H9 (cell line): ENCODE measurements at regions not wholly inside any gene's neighbourhood (a gene's known extent, or its start where the extent isn't known, plus 50 kb on each side); places are given as distances from the start of the nearest gene placed in this dataset.
"Not testable (repeated sequence)": the region's sequence is repeated elsewhere in the genome, so short reads cannot be mapped to it uniquely, and the experiment has no call there.

Experiments used
- DNase-seq: peaks from one replicate; pipeline ENCODE4 v3.0.0-alpha.2; 2017
- H2AFZ ChIP-seq: one replicate; pipeline ENCODE4 v1.6.1; 2013; ENCODE audit warnings: mild to moderate bottlenecking, low read length, control low read depth, moderate library complexity
- H2AK5ac ChIP-seq: 2 replicates; pipeline ENCODE4 v1.6.1; 2013; ENCODE audit warnings: low read length, control low read depth, mixed read lengths; ENCODE audit not compliant: insufficient read length
- H2BK120ac ChIP-seq: one replicate; pipeline ENCODE4 v1.6.1; 2013; ENCODE audit warnings: low read depth, mild to moderate bottlenecking, low read length, control low read depth, inconsistent platforms; ENCODE audit not compliant: poor library complexity, severe bottlenecking
- H2BK12ac ChIP-seq: 2 replicates; pipeline ENCODE4 v1.6.1; 2013; ENCODE audit warnings: low read length, control low read depth, mixed read lengths, low read depth; ENCODE audit not compliant: insufficient read length
- H2BK15ac ChIP-seq: 2 replicates; pipeline ENCODE4 v1.6.1; 2013; ENCODE audit warnings: low read depth, low read length, control low read depth
- H2BK20ac ChIP-seq: one replicate; pipeline ENCODE4 v1.6.1; 2013; ENCODE audit warnings: low read depth, mild to moderate bottlenecking, low read length, control low read depth, inconsistent platforms; ENCODE audit not compliant: poor library complexity, severe bottlenecking
- H2BK5ac ChIP-seq: 2 replicates; pipeline ENCODE4 v1.6.1; 2013; ENCODE audit warnings: low read length, control low read depth, mixed read lengths; ENCODE audit not compliant: insufficient read length
- H3K14ac ChIP-seq: 2 replicates; pipeline ENCODE4 v1.6.1; 2013; ENCODE audit warnings: low read length, control low read depth; ENCODE audit not compliant: insufficient read depth
- H3K18ac ChIP-seq: 2 replicates; pipeline ENCODE4 v1.6.1; 2013; ENCODE audit warnings: low read depth, mild to moderate bottlenecking, mixed read lengths, low read length, control low read depth; ENCODE audit not compliant: insufficient read length
- H3K23ac ChIP-seq: 2 replicates; pipeline ENCODE4 v1.6.1; 2013; ENCODE audit warnings: low read length, control low read depth, mixed read lengths, low read depth; ENCODE audit not compliant: insufficient read length
- H3K23me2 ChIP-seq: 2 replicates; pipeline ENCODE4 v1.6.1; 2013; ENCODE audit warnings: low read depth, mild to moderate bottlenecking, mixed read lengths, low read length, control low read depth; ENCODE audit not compliant: insufficient read length, poor library complexity, severe bottlenecking
- H3K27ac ChIP-seq: 2 replicates; pipeline ENCODE4 v1.5.1; 2013; ENCODE audit warnings: low read length, control low read depth, mixed read lengths, low read depth; ENCODE audit not compliant: insufficient read length
- H3K27me3 ChIP-seq: 2 replicates; pipeline ENCODE4 v1.6.1; 2013; ENCODE audit warnings: low read length, control low read depth, inconsistent platforms; ENCODE audit not compliant: insufficient read depth
- H3K4ac ChIP-seq: 2 replicates; pipeline ENCODE4 v1.6.1; 2013; ENCODE audit warnings: low read depth, mild to moderate bottlenecking, control low read depth, inconsistent platforms, low read length, moderate library complexity
- H3K4me1 ChIP-seq: 2 replicates; pipeline ENCODE4 v1.6.1; 2013; ENCODE audit warnings: low read length, control low read depth, inconsistent platforms; ENCODE audit not compliant: insufficient read depth
- H3K4me2 ChIP-seq: 2 replicates; pipeline ENCODE4 v1.6.1; 2013; ENCODE audit warnings: low read length, control low read depth, mixed read lengths; ENCODE audit not compliant: insufficient read length, insufficient read depth
- H3K56ac ChIP-seq: 2 replicates; pipeline ENCODE4 v1.6.1; 2013; ENCODE audit warnings: low read depth, mild to moderate bottlenecking, mixed read lengths, low read length, control low read depth; ENCODE audit not compliant: insufficient read length
- H3K79me1 ChIP-seq: 2 replicates; pipeline ENCODE4 v1.6.1; 2013; ENCODE audit warnings: low read depth, mild to moderate bottlenecking, moderate library complexity, low read length, control low read depth, inconsistent platforms; ENCODE audit not compliant: insufficient read depth, poor library complexity, severe bottlenecking
- H3K79me2 ChIP-seq: 2 replicates; pipeline ENCODE4 v1.6.1; 2013; ENCODE audit warnings: low read length, control low read depth, inconsistent platforms; ENCODE audit not compliant: insufficient read depth
- H3K9ac ChIP-seq: 2 replicates; pipeline ENCODE4 v1.6.1; 2013; ENCODE audit warnings: low read length, control low read depth, mixed read lengths; ENCODE audit not compliant: insufficient read length; ENCODE audit errors: extremely low read depth
- H3K9me3 ChIP-seq: one replicate; pipeline ENCODE4 v1.6.1; 2013; ENCODE audit warnings: low read depth, low read length, inconsistent platforms; ENCODE audit not compliant: control insufficient read depth
- H3T11ph ChIP-seq: one replicate; pipeline ENCODE4 v1.6.1; 2013; ENCODE audit warnings: mild to moderate bottlenecking, low read length, control low read depth, inconsistent platforms
- H4K20me1 ChIP-seq: one replicate; pipeline ENCODE4 v1.6.1; 2013; ENCODE audit not compliant: control insufficient read depth, insufficient read length, insufficient read depth
- H4K5ac ChIP-seq: 2 replicates; pipeline ENCODE4 v1.6.1; 2013; ENCODE audit warnings: low read depth, mild to moderate bottlenecking, mixed read lengths, low read length, control low read depth; ENCODE audit not compliant: insufficient read length
- H4K8ac ChIP-seq: replicated peaks from 2 replicates; pipeline ENCODE4 v1.6.1; 2013; ENCODE audit warnings: low read length, control low read depth, mixed read lengths, low read depth; ENCODE audit not compliant: insufficient read length
- H4K91ac ChIP-seq: 2 replicates; pipeline ENCODE4 v1.6.1; 2013; ENCODE audit warnings: low read depth, mild to moderate bottlenecking, moderate library complexity, mixed read lengths, low read length, control low read depth; ENCODE audit not compliant: insufficient read length
- H3K27ac Mint-ChIP-seq, 3 experiments: 2 replicates in 2 of 3; 3 replicates in 1 of 3; pipeline ENCODE4 v1.8.0; 2020 to 2021; ENCODE audit warnings: mixed read lengths in 3 of 3, mild to moderate bottlenecking in 1 of 3, moderate library complexity in 1 of 3
- H3K27me3 Mint-ChIP-seq: 2 replicates; pipeline ENCODE4 v1.8.0; 2021; ENCODE audit warnings: low read depth, mild to moderate bottlenecking, moderate library complexity, mixed read lengths
- H3K36me3 Mint-ChIP-seq, 3 experiments: 2 replicates in 2 of 3; 3 replicates in 1 of 3; pipeline ENCODE4 v1.8.0; 2020 to 2021; ENCODE audit warnings: low read depth in 3 of 3, mixed read lengths in 3 of 3; ENCODE audit not compliant: insufficient read depth in 1 of 3
- H3K4me1 Mint-ChIP-seq, 2 experiments: 2 replicates each; pipeline ENCODE4 v1.8.0; 2020; ENCODE audit warnings: mixed read lengths in 2 of 2
- H3K4me3 Mint-ChIP-seq, 2 experiments: 2 replicates in 1 of 2; 3 replicates in 1 of 2; pipeline ENCODE4 v1.8.0; 2020 to 2021; ENCODE audit warnings: mild to moderate bottlenecking in 2 of 2, mixed read lengths in 2 of 2, moderate library complexity in 1 of 2
- H3K9me3 Mint-ChIP-seq, 2 experiments: 2 replicates in 1 of 2; 3 replicates in 1 of 2; pipeline ENCODE4 v1.8.0; 2020; ENCODE audit warnings: mild to moderate bottlenecking in 2 of 2, mixed read lengths in 2 of 2, moderate library complexity in 1 of 2
- WGBS: extraction: QIAGEN DNeasy Blood & Tissue Kit; methylation state at CpG from one replicate; pipeline ENCODE4 v1.1.7; 2013; ENCODE audit warnings: missing lambda C conversion rate, low lambda C conversion rate, mixed read lengths; ENCODE audit not compliant: insufficient read length; ENCODE audit errors: extremely low coverage; 5-methylcytosine and 5-hydroxymethylcytosine counted together
- TF ChIP-seq, protein P1 (sequence below): fragments of 200-600 bp; sonication (generic); conservative IDR thresholded peaks from 3 replicates; pipeline ENCODE4 v1.8.0; 2021; ENCODE audit warnings: antibody characterized with exemption, mild to moderate bottlenecking

DNA sequence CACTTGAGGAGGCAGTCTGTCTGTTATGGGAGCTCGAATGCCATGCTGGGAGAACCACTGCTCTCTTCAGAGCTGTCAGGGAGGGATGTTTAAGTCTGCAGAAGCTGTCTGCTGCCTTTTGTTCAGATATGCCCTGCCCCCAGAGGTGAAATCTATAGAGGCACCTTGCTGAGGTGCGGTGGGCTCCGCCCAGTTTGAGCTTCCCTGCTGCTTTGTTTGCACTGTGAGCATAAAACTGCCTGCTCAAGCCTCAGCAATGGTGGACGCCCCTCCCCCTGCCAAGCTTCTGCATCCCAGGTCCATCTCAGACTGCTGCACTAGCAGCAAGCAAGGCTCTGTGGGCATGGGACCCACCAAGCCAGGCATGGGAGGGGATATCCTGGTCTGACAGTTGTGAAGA, 247.5 kb downstream of the LMX1A start:
- Mint-ChIP-seq H3K36me3 (no peaks in the 10 kb centered on the region), H3K27ac (no peak overlapping the region), H3K9me3 (no peaks in the 10 kb centered on the region; a peak in 1 of 5 replicates), H3K4me3 (no peak overlapping the region), H3K4me1 (peaks cover 11 to 12% of the 10 kb centered on the region in 2 experiments), H3K27me3 (peaks cover 32% of the 10 kb centered on the region)
- no peak overlapping the region for H2BK5ac ChIP-seq
- H2BK20ac ChIP-seq = no peak overlapping the region
- H3K14ac ChIP-seq = no peak overlapping the region
- H3K27ac ChIP-seq = no peak overlapping the region
- H3K9me3 ChIP-seq = no peaks in the 10 kb centered on the region
- H3K4me1 ChIP-seq = no peaks in the 10 kb centered on the region
- H3T11ph ChIP-seq = no peak overlapping the region
- no peak overlapping the region for H4K5ac ChIP-seq
- no peak overlapping the region for H3K9ac ChIP-seq
- H3K4ac ChIP-seq = no peak overlapping the region
- H3K27me3 ChIP-seq = no peaks in the 10 kb centered on the region
- H2AFZ ChIP-seq = no peak overlapping the region
- TF ChIP-seq, protein P1, sequence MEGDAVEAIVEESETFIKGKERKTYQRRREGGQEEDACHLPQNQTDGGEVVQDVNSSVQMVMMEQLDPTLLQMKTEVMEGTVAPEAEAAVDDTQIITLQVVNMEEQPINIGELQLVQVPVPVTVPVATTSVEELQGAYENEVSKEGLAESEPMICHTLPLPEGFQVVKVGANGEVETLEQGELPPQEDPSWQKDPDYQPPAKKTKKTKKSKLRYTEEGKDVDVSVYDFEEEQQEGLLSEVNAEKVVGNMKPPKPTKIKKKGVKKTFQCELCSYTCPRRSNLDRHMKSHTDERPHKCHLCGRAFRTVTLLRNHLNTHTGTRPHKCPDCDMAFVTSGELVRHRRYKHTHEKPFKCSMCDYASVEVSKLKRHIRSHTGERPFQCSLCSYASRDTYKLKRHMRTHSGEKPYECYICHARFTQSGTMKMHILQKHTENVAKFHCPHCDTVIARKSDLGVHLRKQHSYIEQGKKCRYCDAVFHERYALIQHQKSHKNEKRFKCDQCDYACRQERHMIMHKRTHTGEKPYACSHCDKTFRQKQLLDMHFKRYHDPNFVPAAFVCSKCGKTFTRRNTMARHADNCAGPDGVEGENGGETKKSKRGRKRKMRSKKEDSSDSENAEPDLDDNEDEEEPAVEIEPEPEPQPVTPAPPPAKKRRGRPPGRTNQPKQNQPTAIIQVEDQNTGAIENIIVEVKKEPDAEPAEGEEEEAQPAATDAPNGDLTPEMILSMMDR = peak; percentile 24; the same call in 1 of the 3 replicates
- WGBS = no CpG with 5 or more reads among the region's 4 CpGs
- no peak overlapping the region for H3K18ac ChIP-seq
- H3K79me1 ChIP-seq = no peaks in the 10 kb centered on the region
- H4K20me1 ChIP-seq = no peaks in the 10 kb centered on the region
- peak; percentile 37 for DNase-seq
- H3K4me2 ChIP-seq = no peak overlapping the region
- H2BK120ac ChIP-seq = no peak overlapping the region
- H3K23me2 ChIP-seq = no peaks in the 10 kb centered on the region
- H2AK5ac ChIP-seq = no peak overlapping the region
- no peak overlapping the region for H4K91ac ChIP-seq
- H3K56ac ChIP-seq = no peak overlapping the region
- H3K79me2 ChIP-seq = no peaks in the 10 kb centered on the region
- H3K23ac ChIP-seq = no peak overlapping the region
- H2BK15ac ChIP-seq = no peak overlapping the region
- H4K8ac ChIP-seq = no peak overlapping the region
- no peak overlapping the region for H2BK12ac ChIP-seq

DNA sequence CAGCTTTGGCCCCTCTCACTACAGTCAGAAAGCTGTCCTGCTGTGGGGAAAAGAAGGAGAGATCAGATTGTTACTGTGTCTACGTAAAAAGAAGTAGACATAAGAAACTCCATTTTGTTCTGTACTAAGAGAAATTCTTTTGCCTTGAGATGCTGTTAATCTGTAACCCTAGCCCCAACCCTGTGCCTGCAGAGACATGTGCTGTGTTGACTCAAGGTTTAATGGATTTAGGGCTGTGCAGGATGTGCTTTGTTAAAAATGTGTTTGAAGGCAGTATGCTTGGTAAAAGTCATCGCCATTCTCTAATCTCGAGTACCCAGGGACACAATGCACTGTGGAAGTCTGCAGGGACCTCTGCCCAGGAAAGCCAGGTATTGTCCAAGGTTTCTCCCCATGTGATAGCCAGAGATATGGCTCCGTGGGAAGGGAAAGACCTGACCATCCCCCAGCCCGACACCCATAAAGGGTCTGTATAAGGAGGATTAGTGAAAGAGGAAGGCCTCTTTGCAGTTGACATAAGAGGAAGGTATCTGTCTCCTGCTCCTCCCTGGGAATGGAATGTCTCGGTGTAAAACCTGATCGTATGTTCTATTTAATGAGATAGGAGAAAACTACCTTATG, 263.9 kb downstream of the LMX1A start:
- H3K27me3 Mint-ChIP-seq, H3K14ac ChIP-seq, H3K4ac ChIP-seq, H3K79me1 ChIP-seq, H3T11ph ChIP-seq, H4K20me1 ChIP-seq, H2BK120ac ChIP-seq, H3K79me2 ChIP-seq, H3K9ac ChIP-seq, H3K4me3 Mint-ChIP-seq, H3K4me2 ChIP-seq, H3K4me1 Mint-ChIP-seq, H2BK15ac ChIP-seq, H3K23ac ChIP-seq, H4K91ac ChIP-seq, H3K56ac ChIP-seq, H2BK20ac ChIP-seq, H3K4me1 ChIP-seq, H2BK5ac ChIP-seq, H2AK5ac ChIP-seq, H4K5ac ChIP-seq, H3K27ac Mint-ChIP-seq, DNase-seq, H3K27me3 ChIP-seq, H3K18ac ChIP-seq, H3K9me3 ChIP-seq, H4K8ac ChIP-seq, H3K23me2 ChIP-seq, H3K27ac ChIP-seq, H2BK12ac ChIP-seq, H2AFZ ChIP-seq: not testable (repeated sequence)
- no CpG with 5 or more reads among the region's 7 CpGs for WGBS
- Mint-ChIP-seq H3K9me3 (peaks cover 7 to 21% of the 10 kb centered on the region in 2 experiments), H3K36me3 (peaks cover 0 to 12% (median 6%) of the 10 kb centered on the region in 3 experiments; a peak in 5 of 7 replicates)
